Skin epidermis (tissue), 12 donors: ENCODE measurements at regions not wholly inside any gene's neighbourhood (a gene's known extent, or its start where the extent isn't known, plus 50 kb on each side); places are given as distances from the start of the nearest gene placed in this dataset.
A peak's percentile ranks its signal among the peaks of the same experiment; 100 is the strongest.

Experiments
- H3K27ac ChIP-seq, 21 experiments: fragments of 200-600 bp; sonication (generic) in 11 of 21; one replicate each; pipeline ENCODE4 v1.5.0; 2020; ENCODE audit warnings: mild to moderate bottlenecking in 3 of 21, inconsistent platforms in 2 of 21, moderate library complexity in 2 of 21
- H3K4me3 ChIP-seq, 7 experiments: fragments of 200-600 bp; sonication (generic) in 2 of 7; one replicate each; pipeline ENCODE4 v1.5.0; 2020; ENCODE audit warnings: inconsistent platforms in 2 of 7, mild to moderate bottlenecking in 2 of 7, moderate library complexity in 1 of 7

- H3K27ac ChIP-seq: no peak overlapping the region
Observed at GRCh38 chr9:95822583-95823431, 52.7 kb upstream of the ERCC6L2 start.

GRCh38 chr9:95822015-95822414 lies 53.5 kb upstream of the ERCC6L2 start:
- H3K4me3 ChIP-seq: no peak overlapping the region
- no peak overlapping the region for H3K27ac ChIP-seq

More at GRCh38 chr9:95822583-95823431, 52.7 kb upstream of the ERCC6L2 start:
- H3K4me3 ChIP-seq: no peak overlapping the region

GRCh38 chr9:95820074-95820473 lies 55.4 kb upstream of the ERCC6L2 start:
- Histone ChIP-seq H3K4me3 (no peak overlapping the region), H3K27ac (no peak overlapping the region)

- no peak overlapping the region for H3K4me3 ChIP-seq
Observed at GRCh38 chr9:95819636-95820035, 55.9 kb upstream of the ERCC6L2 start.

GRCh38 chr9:95817205-95817604 lies 58.3 kb upstream of the ERCC6L2 start:
- Histone ChIP-seq H3K27ac (no peak overlapping the region), H3K4me3 (no peak overlapping the region)

More at GRCh38 chr9:95819636-95820035, 55.9 kb upstream of the ERCC6L2 start:
- no peak overlapping the region for H3K27ac ChIP-seq

GRCh38 chr9:95816716-95817115 lies 58.8 kb upstream of the ERCC6L2 start:
- Histone ChIP-seq H3K4me3 (no peak overlapping the region), H3K27ac (no peak overlapping the region)

- Histone ChIP-seq H3K4me3 (no peak overlapping the region), H3K27ac (no peak overlapping the region)
Observed at GRCh38 chr9:95815961-95816360, 59.5 kb upstream of the ERCC6L2 start.

- H3K4me3 ChIP-seq: no peak overlapping the region
- H3K27ac ChIP-seq: no peak overlapping the region
Observed at GRCh38 chr9:95815133-95815532, 60.4 kb upstream of the ERCC6L2 start.

- no peak overlapping the region for H3K27ac ChIP-seq
- H3K4me3 ChIP-seq: no peak overlapping the region
Observed at GRCh38 chr9:95813923-95814322, 61.6 kb upstream of the ERCC6L2 start.

- no peak overlapping the region for H3K4me3 ChIP-seq
Observed at GRCh38 chr9:95810814-95811213, 64.7 kb upstream of the ERCC6L2 start.

GRCh38 chr9:95810133-95810532 lies 65.4 kb upstream of the ERCC6L2 start:
- H3K4me3 ChIP-seq: no peak overlapping the region
- no peak overlapping the region for H3K27ac ChIP-seq

More at GRCh38 chr9:95810814-95811213, 64.7 kb upstream of the ERCC6L2 start:
- no peak overlapping the region for H3K27ac ChIP-seq

GRCh38 chr9:95809686-95810085 lies 65.8 kb upstream of the ERCC6L2 start:
- no peak overlapping the region for H3K27ac ChIP-seq
- H3K4me3 ChIP-seq: no peak overlapping the region

GRCh38 chr9:95808011-95808410 lies 67.5 kb upstream of the ERCC6L2 start:
- no peak overlapping the region for H3K27ac ChIP-seq
- no peak overlapping the region for H3K4me3 ChIP-seq

GRCh38 chr9:95807326-95807947 lies 68.1 kb upstream of the ERCC6L2 start:
- H3K4me3 ChIP-seq: no peak overlapping the region
- no peak overlapping the region for H3K27ac ChIP-seq

- Histone ChIP-seq H3K4me3 (no peak overlapping the region), H3K27ac (no peak overlapping the region)
Observed at GRCh38 chr9:95803197-95803596, 72.3 kb upstream of the ERCC6L2 start.

- Histone ChIP-seq H3K4me3 (no peak overlapping the region), H3K27ac (no peak overlapping the region)
Observed at GRCh38 chr9:95801797-95802196, 73.7 kb upstream of the ERCC6L2 start.

GRCh38 chr9:95796029-95796428 lies 79.5 kb upstream of the ERCC6L2 start:
- H3K27ac ChIP-seq: no peak overlapping the region
- H3K4me3 ChIP-seq: no peak overlapping the region

GRCh38 chr9:95793924-95794828 lies 81.3 kb upstream of the ERCC6L2 start:
- peak overlapping the region in 4 of 21 experiments; percentile 6 to 62 (median 42) for H3K27ac ChIP-seq
- no peak overlapping the region for H3K4me3 ChIP-seq

- Histone ChIP-seq H3K4me3 (no peak overlapping the region), H3K27ac (no peak overlapping the region)
Observed at GRCh38 chr9:95791695-95792094, 83.8 kb upstream of the ERCC6L2 start.

- H3K27ac ChIP-seq: no peak overlapping the region
- H3K4me3 ChIP-seq: no peak overlapping the region
Observed at GRCh38 chr9:95791286-95791685, 84.2 kb upstream of the ERCC6L2 start.
